Heart left ventricle (tissue), 13 donors: ENCODE measurements at regions not wholly inside any gene's neighbourhood (a gene's known extent, or its start where the extent isn't known, plus 50 kb on each side); places are given as distances from the start of the nearest gene placed in this dataset.

Experiments
- CTCF ChIP-seq, 12 donors: fragments of 200-600 bp; sonication (generic) in 4 of 12; IDR thresholded peaks; one replicate each; pipeline versions ENCODE4 v1.5.0 to v1.8.0; 2018 to 2022; ENCODE audit warnings: antibody characterized with exemption in 12 of 12, mild to moderate bottlenecking in 5 of 12
- POLR2A ChIP-seq, 2 donors: fragments of 450-650 bp; IDR thresholded peaks; one replicate each; pipeline ENCODE4 v1.6.1; 2017; ENCODE audit warnings: antibody characterized with exemption in 2 of 2, mild to moderate bottlenecking in 2 of 2, moderate library complexity in 2 of 2
- donor health status: ischemic (EF 13 %, LVEDD 7.1; RV severe dilation, severe dysfunction).
- donor health status: DM: no; HTN: yes; CAD: no.
- donor health status: DM: no; HTN: no; CAD: no.
- donor health status: ischemic (EF 25% LVEDD 6.9; RV normal size, moderate dysfunction).
- donor health status: ischemic (EF 25% LVEDD 5.7; RV mildly dilated, moderate dysfunction).
- donor health status: ischemic (EF 35%, LVEDD 5.7; RV mildly dilated, moderate dysfunction).
- donor health status: nonischemic (EF 11% LVEDD 7.7; RV severe dilation, severe dysfunction).
- donor health status: DM: yes; HTN: yes; CAD: no.
- donor health status: PGD.
- donor health status: ischemic (EF 29% LVEDD 5.4; RV normal size, mild dysfunction).
- donor health status: nonischemic (EF 23%, LVEDD 6.1; RV moderate dilation, normal function).

- TF ChIP-seq POLR2A (IDR thresholded peaks at IDR 0.05) (no peak), CTCF (IDR thresholded peaks at IDR 0.05) (no peak)
Measured at GRCh38 chr15:38724827-38725226, 160.2 kb upstream of the RASGRP1 start.
